ENCODE measurements at regions not wholly inside any gene's neighbourhood (a gene's known extent, or its start where the extent isn't known, plus 50 kb on each side); places are given as distances from the start of the nearest gene placed in this dataset.

DNA sequence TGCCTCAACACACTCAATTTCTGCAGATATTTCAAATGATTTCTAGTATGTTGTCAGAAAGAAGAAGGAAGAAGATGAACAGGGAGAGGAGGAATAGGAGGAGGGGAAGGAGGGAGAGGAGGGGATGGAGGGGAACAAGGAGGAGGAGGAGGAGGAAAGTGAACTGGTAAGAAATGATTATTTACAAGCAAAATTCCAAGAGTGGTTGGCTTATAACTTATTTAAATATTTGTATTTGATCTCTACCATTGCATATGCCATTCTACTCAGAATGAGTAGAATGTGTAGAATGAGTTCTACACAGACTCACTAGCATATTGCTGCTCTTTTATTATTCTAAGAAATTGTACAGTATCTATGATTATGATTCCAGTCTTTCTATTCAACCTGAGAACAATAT, 866.2 kb upstream of the DDX18 start:
- no peaks in the 10 kb centered on the region for H3K4me1 Mint-ChIP-seq (ENCODE audit: low read depth)
- POLR2A ChIA-PET = no interaction called here

DNA sequence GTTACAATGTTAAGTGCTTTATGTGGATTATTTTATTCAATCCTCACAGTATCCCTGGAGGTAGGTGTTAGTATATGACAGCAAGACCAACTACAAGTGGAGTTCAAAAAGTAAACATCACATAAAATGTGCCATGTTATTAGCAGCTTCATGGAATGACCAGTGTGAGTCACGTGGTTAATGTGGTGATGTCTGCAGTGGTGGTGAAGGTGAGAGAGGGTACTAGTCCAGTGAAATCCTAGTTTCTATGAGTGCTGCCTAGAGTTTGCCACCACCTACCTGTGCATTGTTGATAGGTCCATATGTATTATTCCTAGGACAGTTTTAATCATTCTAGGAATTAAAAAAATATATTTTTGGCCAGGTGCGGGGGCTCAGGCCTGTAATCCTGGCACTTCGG, 865.2 kb upstream of the DDX18 start:
- intact Hi-C loops (cut with micrococcal nuclease) = no loop called here
- Mint-ChIP-seq H3K4me1 (ENCODE audit: low read depth) (no peaks in the 10 kb centered on the region), H3K4me3 (no peak overlapping the region), H3K27ac (no peak overlapping the region), H3K36me3 (ENCODE audit: low read depth) (no peaks in the 10 kb centered on the region), H3K27me3 (no peaks in the 10 kb centered on the region), H3K9me3 (peaks cover 7% of the 10 kb centered on the region)
- DNase-seq (no peak), ATAC-seq (no peak)
- CTCF ChIA-PET = no interaction called here
- POLR2A ChIA-PET = no interaction called here
- TF ChIP-seq, protein P1, sequence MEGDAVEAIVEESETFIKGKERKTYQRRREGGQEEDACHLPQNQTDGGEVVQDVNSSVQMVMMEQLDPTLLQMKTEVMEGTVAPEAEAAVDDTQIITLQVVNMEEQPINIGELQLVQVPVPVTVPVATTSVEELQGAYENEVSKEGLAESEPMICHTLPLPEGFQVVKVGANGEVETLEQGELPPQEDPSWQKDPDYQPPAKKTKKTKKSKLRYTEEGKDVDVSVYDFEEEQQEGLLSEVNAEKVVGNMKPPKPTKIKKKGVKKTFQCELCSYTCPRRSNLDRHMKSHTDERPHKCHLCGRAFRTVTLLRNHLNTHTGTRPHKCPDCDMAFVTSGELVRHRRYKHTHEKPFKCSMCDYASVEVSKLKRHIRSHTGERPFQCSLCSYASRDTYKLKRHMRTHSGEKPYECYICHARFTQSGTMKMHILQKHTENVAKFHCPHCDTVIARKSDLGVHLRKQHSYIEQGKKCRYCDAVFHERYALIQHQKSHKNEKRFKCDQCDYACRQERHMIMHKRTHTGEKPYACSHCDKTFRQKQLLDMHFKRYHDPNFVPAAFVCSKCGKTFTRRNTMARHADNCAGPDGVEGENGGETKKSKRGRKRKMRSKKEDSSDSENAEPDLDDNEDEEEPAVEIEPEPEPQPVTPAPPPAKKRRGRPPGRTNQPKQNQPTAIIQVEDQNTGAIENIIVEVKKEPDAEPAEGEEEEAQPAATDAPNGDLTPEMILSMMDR (IDR thresholded peaks at IDR 0.05) = no peak

More for the DNA sequence above, 866.2 kb upstream of the DDX18 start:
- Mint-ChIP-seq H3K36me3 (ENCODE audit: low read depth) (no peaks in the 10 kb centered on the region), H3K27ac (no peak overlapping the region), H3K4me3 (no peak overlapping the region), H3K27me3 (no peaks in the 10 kb centered on the region), H3K9me3 (peaks cover 5% of the 10 kb centered on the region)
- no peak for DNase-seq
- intact Hi-C loops (cut with micrococcal nuclease) = no loop called here
- CTCF ChIA-PET = no interaction called here
- ATAC-seq = no peak
- TF ChIP-seq, protein P1 (IDR thresholded peaks at IDR 0.05) = no peak

- ATAC-seq = no peak
- Mint-ChIP-seq H3K4me1 (ENCODE audit: low read depth) (no peaks in the 10 kb centered on the region), H3K36me3 (ENCODE audit: low read depth) (no peaks in the 10 kb centered on the region), H3K27ac (no peak overlapping the region), H3K27me3 (no peaks in the 10 kb centered on the region), H3K9me3 (peaks cover 16% of the 10 kb centered on the region), H3K4me3 (no peak overlapping the region)
- DNase-seq = no peak
- intact Hi-C loops (cut with micrococcal nuclease) = no loop called here
- TF ChIP-seq, protein P1 (IDR thresholded peaks at IDR 0.05) = no peak
- POLR2A ChIA-PET = no interaction called here
- CTCF ChIA-PET = no interaction called here
Measured at GRCh38 chr2:116952254-116952653, 862.2 kb upstream of the DDX18 start.

DNA sequence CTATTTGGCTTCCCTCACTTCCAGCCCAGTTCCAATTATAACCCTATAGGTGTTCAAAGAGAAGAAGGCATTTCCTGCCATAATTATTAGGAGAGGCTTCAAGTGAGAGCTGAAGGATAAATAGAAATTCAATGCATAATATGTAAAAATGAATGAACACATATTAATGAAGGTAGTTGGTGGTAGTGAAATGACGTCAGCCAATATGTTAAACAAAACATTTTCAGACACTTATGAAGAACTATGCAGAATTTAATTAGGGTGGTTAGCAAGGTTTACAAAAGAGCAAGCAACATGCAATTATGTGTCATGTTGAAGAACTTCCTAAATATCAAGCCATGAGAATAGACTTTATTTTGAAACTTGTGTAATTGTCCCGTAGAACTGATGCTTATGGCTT, 858.8 kb upstream of the DDX18 start:
- H3K9me3 Mint-ChIP-seq = peaks cover 18% of the 10 kb centered on the region
- ATAC-seq (no peak), DNase-seq (no peak)
- POLR2A ChIA-PET = no interaction called here
- H3K27ac Mint-ChIP-seq = no peak overlapping the region
- no peaks in the 10 kb centered on the region for H3K36me3 Mint-ChIP-seq (ENCODE audit: low read depth)
- CTCF ChIA-PET = no interaction called here
- no peaks in the 10 kb centered on the region for H3K27me3 Mint-ChIP-seq
- TF ChIP-seq, protein P1 (IDR thresholded peaks at IDR 0.05) = no peak
- no peak overlapping the region for H3K4me3 Mint-ChIP-seq
- intact Hi-C loops (cut with micrococcal nuclease) = no loop called here
- H3K4me1 Mint-ChIP-seq (ENCODE audit: low read depth) = no peaks in the 10 kb centered on the region

GRCh38 chr2:116975608-116976007, 838.9 kb upstream of the DDX18 start:
- H3K9me3 Mint-ChIP-seq = peaks cover 16% of the 10 kb centered on the region
- intact Hi-C loops (cut with micrococcal nuclease) = no loop called here
- no peak overlapping the region for H3K4me3 Mint-ChIP-seq

More at GRCh38 chr2:116975608-116976007, 838.9 kb upstream of the DDX18 start:
- ATAC-seq (no peak), DNase-seq (no peak)
- no peak overlapping the region for H3K27ac Mint-ChIP-seq
- H3K27me3 Mint-ChIP-seq = no peaks in the 10 kb centered on the region
- TF ChIP-seq, protein P1 (IDR thresholded peaks at IDR 0.05) = no peak
- H3K4me1 Mint-ChIP-seq (ENCODE audit: low read depth) = no peaks in the 10 kb centered on the region
- POLR2A ChIA-PET = no interaction called here
- no peaks in the 10 kb centered on the region for H3K36me3 Mint-ChIP-seq (ENCODE audit: low read depth)
- CTCF ChIA-PET = no interaction called here
